Suprapubic skin (tissue), 4 donors: ENCODE measurements at regions not wholly inside any gene's neighbourhood (a gene's known extent, or its start where the extent isn't known, plus 50 kb on each side); places are given as distances from the start of the nearest gene placed in this dataset.

Source experiments
- DNase-seq, 2 donors: peaks; one replicate each; pipeline ENCODE4 v3.0.0-alpha.2; 2019; ENCODE audit warnings: low spot score in 2 of 2
- H3K27ac ChIP-seq: fragments of 200-600 bp; sonication (generic); one replicate; pipeline ENCODE4 v1.5.1; 2019
- H3K27me3 ChIP-seq: fragments of 200-600 bp; sonication (generic); one replicate; pipeline ENCODE4 v1.5.1; 2019
- H3K36me3 ChIP-seq: fragments of 200-600 bp; sonication (generic); one replicate; pipeline ENCODE4 v1.5.1; 2019
- H3K4me1 ChIP-seq: fragments of 200-600 bp; sonication (generic); one replicate; pipeline ENCODE4 v1.5.1; 2019
- H3K4me3 ChIP-seq: fragments of 200-600 bp; sonication (generic); one replicate; pipeline ENCODE4 v1.5.1; 2019; ENCODE audit warnings: mild to moderate bottlenecking
- H3K9me3 ChIP-seq: fragments of 200-600 bp; sonication (generic); one replicate; pipeline ENCODE4 v1.5.1; 2019
- CTCF ChIP-seq, 2 donors: fragments of 200-600 bp in 1 of 2; fragments of 450-650 bp in 1 of 2; sonication (generic) in 1 of 2; IDR thresholded peaks; one replicate each; pipeline ENCODE4 v1.5.1; 2016 to 2019; ENCODE audit warnings: antibody characterized with exemption in 2 of 2, mild to moderate bottlenecking in 1 of 2, moderate library complexity in 1 of 2
- EP300 ChIP-seq: sonication (generic); formaldehyde crosslinking; IDR thresholded peaks from one replicate; pipeline ENCODE4 v1.6.1; 2017; ENCODE audit warnings: antibody characterized with exemption
- POLR2A ChIP-seq, 2 donors: fragments of 450-650 bp; IDR thresholded peaks; one replicate each; pipeline ENCODE4 v1.6.1; 2017; ENCODE audit warnings: antibody characterized with exemption in 2 of 2, mild to moderate bottlenecking in 2 of 2, moderate library complexity in 2 of 2
- POLR2AphosphoS5 ChIP-seq, 3 donors: sonication (generic); formaldehyde crosslinking; IDR thresholded peaks; one replicate each; pipeline ENCODE4 v1.6.1; 2017; ENCODE audit warnings: antibody characterized with exemption in 3 of 3
- WGBS: methylation state at CpG from one replicate; pipeline ENCODE4 v1.1.5; 2018; 5-methylcytosine and 5-hydroxymethylcytosine counted together

GRCh38 chr1:234691567-234691966 is 81.6 kb upstream of the IRF2BP2 start:
- no peak for DNase-seq

DNA sequence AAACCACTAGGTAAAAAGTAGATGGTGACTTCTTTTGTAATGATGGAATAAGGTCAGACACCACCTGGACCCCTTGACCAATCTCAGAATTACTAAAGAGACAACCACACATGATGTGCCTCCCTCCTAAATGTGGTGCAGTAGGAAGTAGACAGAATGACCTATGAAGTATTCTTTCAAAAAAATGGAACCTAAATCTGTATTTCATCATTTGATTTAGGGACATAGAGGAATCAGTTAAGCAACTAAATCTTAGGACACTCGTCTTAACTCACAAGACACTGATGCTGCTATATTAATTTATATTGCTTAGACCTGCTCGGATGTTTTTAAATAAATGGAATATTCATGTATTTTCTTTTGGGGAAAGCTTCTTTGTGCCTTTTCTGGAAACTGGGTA is 80.9 kb upstream of the IRF2BP2 start:
- no peaks in the 10 kb centered on the region for H3K27me3 ChIP-seq
- no peak for DNase-seq
- no peak overlapping the region for H3K27ac ChIP-seq
- H3K4me1 ChIP-seq, result no peaks in the 10 kb centered on the region
- H3K4me3 ChIP-seq, result no peak overlapping the region
- TF ChIP-seq POLR2A (IDR thresholded peaks at IDR 0.05) (no peak), EP300 (no peak), CTCF (IDR thresholded peaks at IDR 0.05) (no peak), POLR2AphosphoS5 (IDR thresholded peaks at IDR 0.05) (no peak)
- WGBS, result 88% methylated on average over 2 of the region's 2 CpGs
- no peaks in the 10 kb centered on the region for H3K9me3 ChIP-seq
- H3K36me3 ChIP-seq, result no peaks in the 10 kb centered on the region

More at GRCh38 chr1:234691567-234691966, 81.6 kb upstream of the IRF2BP2 start:
- H3K27me3 ChIP-seq, result no peaks in the 10 kb centered on the region
- 86% methylated on average over 3 of the region's 3 CpGs for WGBS
- H3K4me3 ChIP-seq, result no peak overlapping the region
- H3K27ac ChIP-seq, result no peak overlapping the region
- no peaks in the 10 kb centered on the region for H3K9me3 ChIP-seq
- no peaks in the 10 kb centered on the region for H3K36me3 ChIP-seq
- TF ChIP-seq CTCF (IDR thresholded peaks at IDR 0.05) (peak in 1 of 2 donors; percentile 18), POLR2A (IDR thresholded peaks at IDR 0.05) (no peak)
- H3K4me1 ChIP-seq, result no peaks in the 10 kb centered on the region

- Histone ChIP-seq H3K4me1 (peaks cover 5% of the 10 kb centered on the region), H3K4me3 (no peak overlapping the region), H3K36me3 (no peaks in the 10 kb centered on the region), H3K27me3 (no peaks in the 10 kb centered on the region), H3K27ac (no peak overlapping the region), H3K9me3 (no peaks in the 10 kb centered on the region)
- TF ChIP-seq POLR2AphosphoS5 (IDR thresholded peaks at IDR 0.05), result no peak
- no peak for TF ChIP-seq CTCF (IDR thresholded peaks at IDR 0.05)
- no peak for TF ChIP-seq EP300
- TF ChIP-seq POLR2A (IDR thresholded peaks at IDR 0.05), result no peak
- DNase-seq, result no peak
- WGBS, result 83% methylated on average over 3 of the region's 3 CpGs
These were observed 79.3 kb upstream of the IRF2BP2 start for GRCh38 chr1:234689236-234689635.

GRCh38 chr1:234687011-234687410 is 77.0 kb upstream of the IRF2BP2 start:
- no peak overlapping the region for H3K27ac ChIP-seq
- H3K36me3 ChIP-seq, result no peaks in the 10 kb centered on the region
- WGBS, result 71% methylated on average over 2 of the region's 2 CpGs

GRCh38 chr1:234686035-234686434 is 76.1 kb upstream of the IRF2BP2 start:
- no peak for DNase-seq
- no peak overlapping the region for H3K27ac ChIP-seq
- H3K36me3 ChIP-seq, result no peaks in the 10 kb centered on the region
- no peaks in the 10 kb centered on the region for H3K9me3 ChIP-seq
- no peak for TF ChIP-seq CTCF (IDR thresholded peaks at IDR 0.05)
- no peak for TF ChIP-seq EP300
- TF ChIP-seq POLR2AphosphoS5 (IDR thresholded peaks at IDR 0.05), result no peak
- 95% methylated on average over 1 of the region's 1 CpG for WGBS
- H3K27me3 ChIP-seq, result no peaks in the 10 kb centered on the region
- no peak overlapping the region for H3K4me3 ChIP-seq
- H3K4me1 ChIP-seq, result peaks cover 14% of the 10 kb centered on the region

More at GRCh38 chr1:234687011-234687410, 77.0 kb upstream of the IRF2BP2 start:
- no peak for DNase-seq
- H3K9me3 ChIP-seq, result no peaks in the 10 kb centered on the region
- H3K4me1 ChIP-seq, result peaks cover 14% of the 10 kb centered on the region
- H3K4me3 ChIP-seq, result no peak overlapping the region
- TF ChIP-seq CTCF (IDR thresholded peaks at IDR 0.05) (no peak), EP300 (no peak), POLR2AphosphoS5 (IDR thresholded peaks at IDR 0.05) (no peak), POLR2A (IDR thresholded peaks at IDR 0.05) (no peak)
- H3K27me3 ChIP-seq, result no peaks in the 10 kb centered on the region
